Neural progenitor cell (in vitro differentiated cells): ENCODE measurements at regions not wholly inside any gene's neighbourhood (a gene's known extent, or its start where the extent isn't known, plus 50 kb on each side); places are given as distances from the start of the nearest gene placed in this dataset.
"Not testable (repeated sequence)": the region's sequence is repeated elsewhere in the genome, so short reads cannot be mapped to it uniquely, and the experiment has no call there.

Source experiments
- DNase-seq: peaks from one replicate; pipeline ENCODE4 v3.0.0-alpha.2; 2016; ENCODE audit warnings: low spot score
- H2AFZ ChIP-seq: fragments of 200-600 bp; sonication (generic); replicated peaks from 2 replicates; pipeline ENCODE4 v1.6.1; 2016; ENCODE audit warnings: antibody characterized with exemption
- H3F3A ChIP-seq: fragments of 200-600 bp; sonication (generic); 2 replicates; pipeline ENCODE4 v1.6.1; 2016; ENCODE audit warnings: antibody characterized with exemption, low read depth
- H3K27ac ChIP-seq: fragments of 200-600 bp; sonication (generic); 2 replicates; pipeline ENCODE4 v1.5.1; 2016; ENCODE audit warnings: mild to moderate bottlenecking
- H3K27me3 ChIP-seq: fragments of 200-600 bp; sonication (generic); 2 replicates; pipeline ENCODE4 v1.6.1; 2016; ENCODE audit warnings: mild to moderate bottlenecking, moderate library complexity
- H3K36me3 ChIP-seq: fragments of 200-600 bp; sonication (generic); 2 replicates; pipeline ENCODE4 v1.5.1; 2016
- H3K4me1 ChIP-seq: fragments of 200-600 bp; sonication (generic); 2 replicates; pipeline ENCODE4 v1.6.1; 2016; ENCODE audit warnings: mixed run types
- H3K4me2 ChIP-seq: fragments of 200-600 bp; sonication (generic); 2 replicates; pipeline ENCODE4 v1.6.1; 2016
- H3K4me3 ChIP-seq: fragments of 200-600 bp; sonication (generic); 2 replicates; pipeline ENCODE4 v1.5.1; 2016
- H3K79me2 ChIP-seq: fragments of 200-600 bp; sonication (generic); 2 replicates; pipeline ENCODE4 v1.6.1; 2016; ENCODE audit warnings: low read depth
- H3K9ac ChIP-seq: fragments of 200-600 bp; sonication (generic); 2 replicates; pipeline ENCODE4 v1.6.1; 2016
- H3K9me3 ChIP-seq: fragments of 200-600 bp; sonication (generic); 2 replicates; pipeline ENCODE4 v1.5.1; 2016; ENCODE audit warnings: low read depth
- H4K20me1 ChIP-seq: fragments of 200-600 bp; sonication (generic); 2 replicates; pipeline ENCODE4 v1.6.1; 2016; ENCODE audit warnings: low read depth
- H3K27ac Mint-ChIP-seq: 3 replicates; pipeline ENCODE4 v1.8.0; 2021; ENCODE audit warnings: mixed read lengths
- H3K27me3 Mint-ChIP-seq: 2 replicates; pipeline ENCODE4 v1.8.0; 2022; ENCODE audit warnings: low read depth, mild to moderate bottlenecking, inconsistent platforms, moderate library complexity, mixed read lengths; ENCODE audit not compliant: insufficient read depth
- H3K36me3 Mint-ChIP-seq: 3 replicates; pipeline ENCODE4 v1.8.0; 2021; ENCODE audit warnings: mixed read lengths
- H3K4me1 Mint-ChIP-seq: 3 replicates; pipeline ENCODE4 v1.8.0; 2021; ENCODE audit warnings: mixed read lengths
- H3K4me3 Mint-ChIP-seq: 3 replicates; pipeline ENCODE4 v1.8.0; 2021; ENCODE audit warnings: mild to moderate bottlenecking, moderate library complexity, mixed read lengths
- H3K9me3 Mint-ChIP-seq: 3 replicates; pipeline ENCODE4 v1.8.0; 2020; ENCODE audit warnings: mixed read lengths

- H3K9me3 Mint-ChIP-seq, H3K27me3 ChIP-seq, H3K36me3 ChIP-seq, H3K27me3 Mint-ChIP-seq, H3K27ac Mint-ChIP-seq, H3K4me3 Mint-ChIP-seq, H3K9ac ChIP-seq, H3K4me1 Mint-ChIP-seq, H4K20me1 ChIP-seq, H3F3A ChIP-seq, H3K79me2 ChIP-seq, H3K36me3 Mint-ChIP-seq, H3K27ac ChIP-seq, H3K4me3 ChIP-seq, H3K4me2 ChIP-seq, H3K9me3 ChIP-seq, DNase-seq, H2AFZ ChIP-seq, H3K4me1 ChIP-seq: not testable (repeated sequence)
These were observed 231.4 kb upstream of the PLGLB2 start for GRCh38 chr2:87516369-87516967.

GRCh38 chr2:87517438-87517837 is 230.4 kb upstream of the PLGLB2 start:
- H3K9ac ChIP-seq, H3K4me1 ChIP-seq, H4K20me1 ChIP-seq, H3K4me2 ChIP-seq, H2AFZ ChIP-seq, H3K27me3 Mint-ChIP-seq, DNase-seq, H3K9me3 ChIP-seq, H3K9me3 Mint-ChIP-seq, H3K4me3 ChIP-seq, H3K4me1 Mint-ChIP-seq, H3K27me3 ChIP-seq, H3K4me3 Mint-ChIP-seq, H3K79me2 ChIP-seq, H3K36me3 ChIP-seq, H3F3A ChIP-seq, H3K27ac Mint-ChIP-seq, H3K36me3 Mint-ChIP-seq, H3K27ac ChIP-seq: not testable (repeated sequence)

DNA sequence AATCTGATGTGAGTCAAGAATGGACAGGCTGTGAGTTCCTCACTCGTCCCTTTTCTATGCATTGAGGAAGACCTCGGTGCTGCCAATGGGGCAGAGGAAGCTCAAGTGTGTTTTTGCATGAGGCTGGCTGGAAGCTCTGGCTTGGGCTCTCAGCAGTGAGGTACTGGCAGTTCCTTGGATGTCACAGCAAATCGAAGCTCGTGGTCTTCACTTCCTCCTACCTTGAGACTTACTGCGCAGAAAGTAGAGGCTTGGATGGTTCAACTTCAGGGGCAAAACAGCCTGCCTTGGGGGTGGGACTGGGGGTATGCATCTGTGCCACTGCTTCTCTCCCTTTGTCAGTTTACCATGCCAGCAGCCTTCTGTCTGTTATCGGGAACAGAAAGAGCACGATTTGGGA is 229.8 kb upstream of the PLGLB2 start:
- H3K36me3 Mint-ChIP-seq, H3K79me2 ChIP-seq, H3K27ac ChIP-seq, H3K27me3 Mint-ChIP-seq, H3K9ac ChIP-seq, H2AFZ ChIP-seq, H4K20me1 ChIP-seq, H3K4me3 ChIP-seq, H3F3A ChIP-seq, H3K36me3 ChIP-seq, H3K4me3 Mint-ChIP-seq, H3K4me1 Mint-ChIP-seq, H3K4me1 ChIP-seq, H3K27ac Mint-ChIP-seq, H3K4me2 ChIP-seq, DNase-seq, H3K9me3 Mint-ChIP-seq, H3K27me3 ChIP-seq, H3K9me3 ChIP-seq: not testable (repeated sequence)

DNA sequence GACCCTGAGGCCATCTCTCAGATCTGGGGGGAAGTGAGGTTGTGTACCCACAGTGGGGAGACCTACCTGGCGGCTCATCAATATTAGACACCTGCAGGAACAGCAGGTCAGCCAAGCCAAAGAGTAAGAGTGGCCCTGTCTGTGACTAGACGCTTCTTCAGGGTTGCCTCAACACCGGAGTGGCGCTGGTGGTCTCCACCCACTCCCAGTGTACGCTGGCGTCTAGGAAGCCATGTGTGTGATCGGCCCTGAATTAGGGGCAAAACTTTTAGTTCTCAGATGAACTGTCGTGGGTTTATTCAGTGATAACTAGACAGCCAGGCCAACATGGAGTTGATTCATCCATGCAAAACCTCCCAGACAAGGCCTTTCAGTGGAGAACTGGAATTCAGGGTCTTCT is 229.3 kb upstream of the PLGLB2 start:
- not testable (repeated sequence) for H3K4me1 Mint-ChIP-seq, H3K9ac ChIP-seq, H3K27me3 ChIP-seq, H3K27ac ChIP-seq, H3K9me3 ChIP-seq, H3K36me3 Mint-ChIP-seq, H3K27me3 Mint-ChIP-seq, H3F3A ChIP-seq, H3K4me2 ChIP-seq, H3K4me3 Mint-ChIP-seq, H3K27ac Mint-ChIP-seq, H3K4me1 ChIP-seq, H3K4me3 ChIP-seq, H3K79me2 ChIP-seq, H2AFZ ChIP-seq, H3K9me3 Mint-ChIP-seq, H3K36me3 ChIP-seq, H4K20me1 ChIP-seq, DNase-seq

DNA sequence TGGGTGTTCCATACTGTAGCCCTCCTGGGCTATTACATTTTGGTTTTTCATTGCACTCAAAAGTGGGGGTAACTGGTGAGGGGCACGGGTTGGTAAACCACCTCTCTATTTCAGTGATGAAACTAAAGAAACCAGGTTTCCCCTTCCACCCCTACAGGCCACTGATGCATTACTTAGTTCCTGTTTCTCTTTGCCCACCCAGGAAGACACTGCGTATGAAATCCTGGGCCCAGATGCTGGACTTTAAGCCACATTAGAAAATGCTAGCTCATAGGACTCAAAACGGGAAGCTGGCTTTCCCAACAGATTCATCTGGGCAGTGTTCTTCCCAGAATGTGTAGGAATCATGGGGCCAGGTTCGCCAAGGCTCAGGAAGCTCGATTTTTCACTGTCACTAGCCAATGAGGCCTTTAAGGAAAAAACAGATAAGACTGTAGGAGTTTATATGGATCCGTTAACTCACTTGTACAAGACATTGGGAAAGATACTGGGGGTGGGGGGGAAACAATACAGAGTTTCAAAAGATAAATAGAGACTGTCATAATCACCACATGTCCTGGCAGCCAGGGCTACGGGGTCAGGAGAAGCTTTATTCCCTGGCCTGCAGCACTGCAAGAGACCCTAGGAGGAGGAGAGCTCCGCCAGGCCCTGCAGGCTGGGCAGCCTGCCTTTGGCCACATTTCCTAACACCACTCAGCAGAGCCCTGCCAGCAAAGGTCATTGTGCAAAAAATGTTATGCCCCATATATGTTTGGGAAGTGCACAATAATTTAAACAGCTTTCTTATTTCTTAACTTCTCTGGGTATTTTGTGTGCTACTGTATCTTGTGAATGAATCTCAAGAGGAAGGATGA is 228.5 kb upstream of the PLGLB2 start:
- not testable (repeated sequence) for H3K36me3 Mint-ChIP-seq, H3K9ac ChIP-seq, H4K20me1 ChIP-seq, H3K4me3 Mint-ChIP-seq, DNase-seq, H3K9me3 ChIP-seq, H3K79me2 ChIP-seq, H3K4me3 ChIP-seq, H3K27me3 ChIP-seq, H3K36me3 ChIP-seq, H2AFZ ChIP-seq, H3K4me1 ChIP-seq, H3K27me3 Mint-ChIP-seq, H3K4me2 ChIP-seq, H3K4me1 Mint-ChIP-seq, H3F3A ChIP-seq, H3K27ac Mint-ChIP-seq, H3K27ac ChIP-seq, H3K9me3 Mint-ChIP-seq

- not testable (repeated sequence) for H3K4me1 Mint-ChIP-seq, H2AFZ ChIP-seq, H3K27ac ChIP-seq, H3K4me1 ChIP-seq, H3K4me3 ChIP-seq, H3K27me3 Mint-ChIP-seq, DNase-seq, H3K36me3 Mint-ChIP-seq, H3K79me2 ChIP-seq, H3F3A ChIP-seq, H3K9ac ChIP-seq, H3K9me3 Mint-ChIP-seq, H4K20me1 ChIP-seq, H3K27ac Mint-ChIP-seq, H3K4me2 ChIP-seq, H3K36me3 ChIP-seq, H3K9me3 ChIP-seq, H3K27me3 ChIP-seq, H3K4me3 Mint-ChIP-seq
These were observed 226.8 kb upstream of the PLGLB2 start for GRCh38 chr2:87521057-87521456.

DNA sequence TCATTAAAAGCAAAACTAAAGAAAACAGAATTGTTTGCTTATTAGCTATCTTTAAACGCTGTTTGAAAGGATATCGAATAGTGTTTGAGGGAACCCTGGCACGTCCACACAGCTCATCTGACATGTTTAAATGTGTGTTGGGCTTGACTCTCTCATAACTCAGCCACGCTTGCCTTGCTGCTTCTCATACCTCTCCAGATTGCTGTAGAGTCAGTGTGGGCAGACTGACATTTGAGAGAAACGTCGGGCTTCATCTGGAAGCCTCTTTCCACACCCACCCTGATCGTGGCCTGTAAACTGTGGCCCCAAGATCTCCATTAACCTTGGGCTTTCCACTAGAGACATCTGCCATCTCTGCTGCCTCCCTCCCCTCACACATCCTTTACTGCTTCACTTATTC is 226.4 kb upstream of the PLGLB2 start:
- not testable (repeated sequence) for H3K9me3 Mint-ChIP-seq, H2AFZ ChIP-seq, H3K4me3 ChIP-seq, H3K27me3 ChIP-seq, H3K4me1 ChIP-seq, H3K4me1 Mint-ChIP-seq, H3K36me3 ChIP-seq, H3K27me3 Mint-ChIP-seq, H4K20me1 ChIP-seq, H3K79me2 ChIP-seq, H3K4me3 Mint-ChIP-seq, DNase-seq, H3K27ac ChIP-seq, H3F3A ChIP-seq, H3K9me3 ChIP-seq, H3K4me2 ChIP-seq, H3K27ac Mint-ChIP-seq, H3K9ac ChIP-seq, H3K36me3 Mint-ChIP-seq

DNA sequence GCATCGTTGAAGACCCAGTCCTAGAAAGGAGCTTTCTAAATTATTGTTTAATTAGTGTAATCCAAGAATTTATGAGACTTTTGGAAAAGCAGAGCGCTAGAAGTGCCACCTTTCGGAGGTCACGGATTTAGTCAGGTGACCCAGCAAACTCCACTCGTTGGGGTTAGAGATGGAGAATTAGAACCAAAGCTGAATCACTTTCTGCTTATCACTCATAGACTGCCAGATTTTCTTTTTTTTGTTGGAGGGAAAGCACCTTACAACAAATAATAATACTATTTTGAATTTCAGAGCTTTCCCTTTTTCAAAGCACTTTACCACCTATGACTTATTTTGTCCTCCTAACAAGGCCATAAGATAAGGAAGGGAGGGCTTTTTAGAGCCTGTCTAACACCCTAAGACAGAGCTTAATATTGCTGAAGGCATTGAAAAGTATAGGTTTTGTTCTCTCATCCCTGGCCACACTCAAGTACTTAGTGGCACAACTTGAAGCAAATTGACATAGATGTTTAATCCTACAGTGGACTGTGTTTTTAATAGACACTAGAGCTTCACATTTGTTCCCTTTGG is 223.2 kb upstream of the PLGLB2 start:
- not testable (repeated sequence) for H3K9me3 Mint-ChIP-seq, H3K4me2 ChIP-seq, H3K4me1 ChIP-seq, H3K4me1 Mint-ChIP-seq, H3K27me3 ChIP-seq, DNase-seq, H3K36me3 Mint-ChIP-seq, H3K27me3 Mint-ChIP-seq, H2AFZ ChIP-seq, H3K36me3 ChIP-seq, H3K9ac ChIP-seq, H3F3A ChIP-seq, H3K4me3 Mint-ChIP-seq, H4K20me1 ChIP-seq, H3K79me2 ChIP-seq, H3K27ac ChIP-seq, H3K27ac Mint-ChIP-seq, H3K9me3 ChIP-seq, H3K4me3 ChIP-seq
